Activated T-helper 1 cell treated with anti-CD3 and anti-CD28 coated beads, Interleukin-2, amount 50 U/mL, for 16 hours (primary cell): ENCODE measurements at regions not wholly inside any gene's neighbourhood (a gene's known extent, or its start where the extent isn't known, plus 50 kb on each side); places are given as distances from the start of the nearest gene placed in this dataset.

Experiments
- DNase-seq, 2 donors: peaks; one replicate each; pipeline ENCODE4 v3.0.0-alpha.2; 2020; ENCODE audit warnings: low read depth in 1 of 2, low spot score in 1 of 2

DNA sequence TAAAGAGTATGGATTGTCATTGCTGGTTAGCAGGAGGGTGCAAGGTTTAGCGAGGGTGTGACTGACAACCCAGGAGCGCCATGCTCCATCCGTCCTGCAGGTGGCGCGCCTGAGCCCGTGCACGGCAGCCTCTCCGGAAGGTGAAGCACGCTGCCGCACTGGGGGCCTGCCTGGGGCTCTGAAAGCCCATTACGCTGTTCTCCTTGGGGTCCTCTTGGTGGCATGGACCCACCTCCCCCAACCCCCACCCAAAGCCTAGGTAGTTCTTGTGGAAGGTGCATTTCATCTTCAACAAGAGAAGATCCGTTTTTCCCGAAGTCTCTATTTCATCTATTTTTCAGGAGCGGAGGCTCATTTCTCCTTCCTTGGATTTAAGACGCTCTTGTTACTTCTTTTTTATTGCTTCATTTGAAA lies 197.4 kb upstream of the KCNG1 start:
- DNase-seq, result peak; percentile 15 to 20

DNA sequence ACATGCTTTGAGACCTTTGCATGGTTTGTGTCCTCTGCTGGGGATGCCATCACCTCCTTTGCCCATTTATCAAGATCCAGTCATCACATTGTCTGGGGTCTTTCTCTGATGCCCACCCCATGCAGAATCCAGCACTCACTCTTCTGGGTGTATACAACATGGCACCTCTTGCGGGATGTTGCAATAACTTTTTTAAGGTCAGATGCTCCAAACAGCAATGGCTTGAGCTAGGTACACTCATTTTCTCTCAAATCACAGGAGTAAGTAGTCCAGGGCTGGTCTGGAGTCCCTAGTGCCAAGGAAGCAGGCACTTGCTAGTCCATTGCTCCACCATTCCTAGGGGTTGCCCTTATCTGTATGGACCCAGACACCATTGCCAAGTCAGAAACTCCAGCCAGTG lies 196.6 kb upstream of the KCNG1 start:
- no peak for DNase-seq

DNA sequence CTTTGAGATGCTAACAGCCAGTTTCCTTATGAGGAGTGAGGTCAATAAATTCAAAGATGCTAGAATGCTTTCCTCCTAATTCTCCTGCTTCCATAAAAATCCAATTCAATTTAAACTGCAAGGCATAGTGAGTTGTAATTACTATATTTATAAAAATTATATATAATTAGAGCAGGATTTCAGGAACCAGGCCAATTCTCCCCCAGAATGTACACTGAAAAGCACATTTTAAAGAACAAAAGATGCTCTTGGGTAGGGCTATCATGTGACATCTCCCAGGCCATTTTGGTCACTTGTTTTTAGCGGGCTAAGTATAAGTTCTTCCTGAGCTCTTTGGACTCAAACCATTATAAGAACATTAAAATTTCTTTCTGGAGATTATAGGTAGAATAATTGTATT lies 195.7 kb upstream of the KCNG1 start:
- DNase-seq, result no peak

DNA sequence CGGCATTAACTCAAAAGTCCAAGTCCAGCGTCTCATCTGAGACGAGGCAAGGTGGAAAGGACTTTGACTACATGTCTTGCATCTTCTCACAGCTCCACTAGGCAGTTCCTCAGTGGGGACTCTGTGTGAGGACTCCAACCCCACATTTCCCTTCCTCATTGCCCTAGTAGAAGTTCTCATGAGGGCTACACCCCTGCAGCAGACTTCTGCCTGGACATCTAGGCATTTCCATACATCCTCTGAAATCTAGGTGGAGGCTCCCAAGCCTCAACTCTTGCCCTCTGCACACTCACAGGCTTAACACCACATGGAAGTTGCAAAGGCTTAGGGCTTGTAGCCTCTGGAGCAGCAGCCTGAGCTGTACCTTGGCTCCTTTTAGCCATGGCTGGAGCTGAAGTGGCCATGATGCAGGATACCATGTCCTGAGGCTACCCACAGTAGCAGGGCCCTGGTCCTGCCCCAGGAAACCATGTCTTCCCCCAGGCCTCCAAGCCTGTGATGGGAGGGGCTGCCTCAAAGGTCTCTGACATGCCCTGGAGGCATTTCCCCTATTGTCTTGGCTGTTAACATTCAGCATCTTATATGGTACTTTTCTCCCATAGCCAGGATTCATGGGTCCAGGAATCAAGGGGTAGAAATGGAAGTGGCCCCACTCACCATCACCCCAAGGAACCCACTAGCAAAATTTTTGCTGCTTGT lies 194.6 kb upstream of the KCNG1 start:
- DNase-seq, result no peak

DNA sequence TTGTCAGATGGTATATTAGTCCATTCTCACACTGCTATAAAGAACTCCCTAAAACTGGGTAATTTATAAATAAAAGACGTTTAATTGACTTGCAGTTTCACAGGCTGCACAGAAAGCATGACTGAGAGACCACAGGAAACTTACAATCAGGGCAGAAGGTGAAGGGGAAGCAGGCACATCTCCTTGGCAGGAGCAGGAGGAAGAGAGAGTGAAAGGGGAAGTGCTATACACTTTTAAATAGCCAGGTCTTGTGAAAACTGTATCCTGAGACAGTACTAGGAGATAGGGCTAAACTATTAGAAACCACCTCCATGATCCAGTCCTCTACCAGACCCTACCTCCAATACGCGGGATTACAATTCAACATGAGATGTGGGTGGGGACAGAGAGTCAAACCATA lies 193.9 kb upstream of the KCNG1 start:
- no peak for DNase-seq

DNA sequence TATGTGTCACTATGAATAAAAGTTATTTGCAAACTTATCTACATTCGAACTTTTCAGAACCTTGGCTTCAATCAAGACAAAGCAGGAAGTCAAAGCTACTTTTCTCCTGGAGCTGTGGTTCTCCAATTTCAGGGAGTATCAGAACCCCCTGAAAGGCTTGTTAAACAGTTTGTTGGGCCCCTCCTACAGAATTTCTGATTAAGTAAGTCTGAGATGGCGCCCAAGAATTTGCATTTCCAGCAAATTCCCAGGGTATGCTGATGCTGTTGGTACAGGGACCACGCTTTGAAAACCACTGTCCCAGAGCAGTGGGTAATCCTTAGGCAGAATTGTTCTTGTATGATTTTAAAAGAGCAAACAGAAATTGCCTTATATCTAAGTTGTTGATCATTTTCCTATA lies 189.9 kb upstream of the KCNG1 start:
- no peak for DNase-seq

DNA sequence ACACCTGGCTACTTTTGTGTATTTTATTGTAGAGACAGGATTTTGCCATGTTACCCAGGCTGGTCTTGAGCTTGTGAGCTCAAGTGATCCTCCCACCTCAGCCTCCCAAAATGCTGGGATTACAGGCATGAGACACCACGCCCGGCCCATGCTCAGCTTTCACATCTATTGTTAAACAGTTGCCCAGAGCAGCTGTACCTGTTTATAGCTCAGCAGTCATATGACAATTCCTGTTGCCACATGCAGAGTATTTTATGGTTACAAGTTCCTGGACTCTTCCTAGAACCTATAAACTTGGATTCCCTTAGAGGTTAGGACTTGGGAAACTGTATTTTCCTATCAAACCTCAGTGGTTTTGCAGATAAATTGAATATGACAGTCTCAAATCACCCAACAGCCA lies 188.3 kb upstream of the KCNG1 start:
- no peak for DNase-seq

DNA sequence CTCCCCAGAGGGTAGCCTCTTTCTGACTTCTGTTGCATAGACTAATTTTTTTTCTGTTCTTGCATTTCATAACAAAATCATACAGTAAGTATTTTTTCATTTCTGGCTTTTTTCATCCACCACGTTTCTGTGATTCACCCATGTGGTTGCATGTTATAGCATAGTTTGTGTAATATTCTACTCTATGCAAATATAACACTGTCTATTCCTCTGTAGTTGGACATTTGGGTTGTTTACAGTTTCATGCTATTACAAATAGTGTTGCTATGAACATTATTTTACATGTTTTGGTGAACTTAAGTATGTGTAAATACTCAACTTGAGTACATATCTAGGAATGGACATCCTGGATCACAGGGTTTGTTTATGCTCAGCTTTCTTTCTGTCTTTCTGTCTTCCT lies 187.2 kb upstream of the KCNG1 start:
- no peak for DNase-seq

DNA sequence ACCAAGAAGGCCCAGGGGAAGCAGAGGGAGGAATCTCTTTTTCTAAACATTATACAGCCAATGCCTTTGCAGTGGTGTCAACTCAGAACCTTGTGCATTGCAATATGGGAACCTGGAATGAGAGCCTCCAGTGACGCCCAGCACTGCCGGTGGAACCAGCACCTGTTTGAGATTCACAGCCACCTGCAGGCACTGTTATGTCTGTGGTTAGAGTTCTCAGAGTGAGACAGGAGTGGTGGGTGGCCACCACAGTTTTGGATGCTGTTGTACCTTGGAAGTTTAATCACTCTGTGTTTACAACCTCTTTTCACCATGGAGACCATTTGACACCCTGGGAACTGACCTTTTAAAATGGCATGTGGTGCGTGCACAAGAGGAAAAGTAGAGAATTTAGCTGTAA lies 185.3 kb upstream of the KCNG1 start:
- DNase-seq, result no peak

DNA sequence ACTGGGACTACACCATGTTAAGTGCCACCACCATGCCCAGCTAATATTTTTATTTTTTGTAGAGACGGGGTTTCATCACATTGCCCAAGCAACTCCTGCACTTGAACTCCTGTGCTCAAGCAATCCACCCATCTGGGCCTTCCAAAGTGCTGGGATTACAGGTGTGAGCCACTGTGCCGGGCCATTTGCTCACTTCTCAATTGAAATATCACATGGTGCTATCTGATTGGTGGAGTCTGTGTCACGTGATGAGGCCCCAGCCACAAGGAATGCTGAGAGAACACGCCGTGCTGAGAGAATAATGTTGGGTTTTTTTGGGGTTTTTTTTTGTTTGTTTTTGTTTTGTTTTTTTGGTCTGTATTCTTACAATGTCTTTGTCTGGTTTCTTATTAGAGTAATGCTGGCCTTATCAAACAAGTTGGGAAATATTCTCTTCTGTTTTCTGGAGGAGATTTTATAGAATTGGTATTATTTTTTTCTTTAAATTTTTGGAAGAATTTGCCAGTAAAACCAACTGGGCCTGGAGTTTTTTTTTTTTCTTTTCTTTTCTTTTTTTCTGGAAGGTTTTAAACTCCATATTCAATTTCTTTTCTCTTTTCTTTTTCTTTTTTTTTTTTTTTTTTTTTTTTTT lies 183.2 kb upstream of the KCNG1 start:
- DNase-seq, result no peak

DNA sequence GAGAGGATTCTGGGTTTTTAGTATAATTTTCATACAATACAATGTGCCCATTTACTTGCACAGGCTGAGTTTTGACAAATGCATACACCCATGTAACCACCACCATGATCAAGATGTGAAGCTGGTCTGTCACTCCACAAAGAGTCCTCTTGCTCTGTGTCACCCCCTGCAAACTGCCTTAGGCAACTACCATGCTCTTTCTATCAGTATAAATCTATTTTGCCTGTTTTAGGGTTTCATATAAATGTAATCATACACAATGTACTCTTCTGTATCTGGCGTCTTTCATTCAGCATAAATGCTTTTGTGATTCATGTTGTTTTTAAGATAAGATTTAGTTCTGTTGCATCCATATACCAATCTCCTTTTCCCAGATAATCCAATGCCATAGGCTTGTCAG lies 181.9 kb upstream of the KCNG1 start:
- DNase-seq, result no peak

DNA sequence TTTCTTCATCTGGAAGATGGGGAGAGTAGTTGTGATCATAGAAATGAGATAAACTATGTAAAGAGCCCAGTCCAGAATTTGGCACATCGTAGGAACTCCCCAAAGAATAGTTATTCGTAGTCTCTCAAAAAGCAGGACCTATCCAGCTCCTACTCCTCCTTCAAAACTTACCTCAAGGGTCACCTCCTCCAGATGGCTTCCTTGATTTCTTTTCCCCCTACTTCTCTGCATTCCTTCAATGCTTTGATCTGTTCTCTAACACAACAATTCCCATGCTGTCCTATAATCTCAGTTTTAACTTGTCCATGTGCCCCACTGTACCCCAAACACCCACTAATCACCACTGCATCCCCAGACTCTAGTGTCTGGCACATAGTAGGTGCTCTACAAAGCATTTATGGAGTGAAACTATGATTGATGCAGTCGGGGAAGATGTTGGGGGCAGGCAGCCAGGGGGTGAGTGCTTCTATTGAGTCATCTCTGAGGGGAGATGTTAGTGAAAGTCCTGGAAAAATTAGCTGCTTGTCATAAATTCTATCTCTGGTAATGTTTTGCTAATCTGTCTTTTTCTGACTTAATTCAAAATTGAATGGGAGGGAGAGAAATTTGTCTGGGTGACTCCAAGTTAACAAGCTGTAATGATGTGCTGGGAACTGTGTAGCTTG lies 181.3 kb upstream of the KCNG1 start:
- DNase-seq, result no peak

DNA sequence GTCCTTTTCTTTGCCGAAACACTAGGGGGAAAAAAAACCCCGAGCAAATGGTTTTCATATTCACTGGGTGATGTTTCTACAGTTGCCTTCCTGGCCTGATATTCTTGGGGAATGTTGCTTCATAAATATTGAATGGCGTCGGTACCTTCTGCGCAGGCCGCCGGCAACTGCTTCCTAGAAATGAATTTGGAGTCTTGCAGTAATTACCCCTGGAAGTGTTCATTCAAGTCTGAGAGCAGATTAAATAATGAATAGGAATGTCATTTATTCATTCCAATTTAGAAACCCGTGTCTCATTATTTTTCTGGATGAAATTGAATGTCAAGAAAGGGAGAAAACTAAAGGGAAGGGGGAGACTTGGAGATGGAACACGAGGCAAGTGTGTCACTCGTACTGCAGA lies 179.4 kb upstream of the KCNG1 start:
- DNase-seq, result no peak

DNA sequence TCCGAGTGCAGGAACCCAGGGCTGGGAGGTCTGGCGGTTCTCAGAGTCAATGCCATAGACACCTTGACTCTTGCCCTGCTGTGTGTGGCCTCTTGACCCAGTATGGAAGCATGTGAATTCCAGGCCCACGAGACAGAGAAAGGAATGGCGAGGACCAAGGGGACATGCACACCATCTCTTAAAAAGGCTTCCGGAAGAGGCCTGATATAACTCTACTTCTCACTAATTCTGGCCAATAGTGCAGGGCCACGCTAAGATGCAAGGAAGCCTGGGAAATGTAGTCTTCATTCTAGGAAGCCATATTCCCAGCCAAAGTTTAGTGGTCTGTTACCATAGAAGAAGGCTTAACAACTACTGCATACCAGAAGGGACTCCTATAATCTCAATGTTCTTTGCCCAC lies 177.0 kb upstream of the KCNG1 start:
- DNase-seq, result no peak

DNA sequence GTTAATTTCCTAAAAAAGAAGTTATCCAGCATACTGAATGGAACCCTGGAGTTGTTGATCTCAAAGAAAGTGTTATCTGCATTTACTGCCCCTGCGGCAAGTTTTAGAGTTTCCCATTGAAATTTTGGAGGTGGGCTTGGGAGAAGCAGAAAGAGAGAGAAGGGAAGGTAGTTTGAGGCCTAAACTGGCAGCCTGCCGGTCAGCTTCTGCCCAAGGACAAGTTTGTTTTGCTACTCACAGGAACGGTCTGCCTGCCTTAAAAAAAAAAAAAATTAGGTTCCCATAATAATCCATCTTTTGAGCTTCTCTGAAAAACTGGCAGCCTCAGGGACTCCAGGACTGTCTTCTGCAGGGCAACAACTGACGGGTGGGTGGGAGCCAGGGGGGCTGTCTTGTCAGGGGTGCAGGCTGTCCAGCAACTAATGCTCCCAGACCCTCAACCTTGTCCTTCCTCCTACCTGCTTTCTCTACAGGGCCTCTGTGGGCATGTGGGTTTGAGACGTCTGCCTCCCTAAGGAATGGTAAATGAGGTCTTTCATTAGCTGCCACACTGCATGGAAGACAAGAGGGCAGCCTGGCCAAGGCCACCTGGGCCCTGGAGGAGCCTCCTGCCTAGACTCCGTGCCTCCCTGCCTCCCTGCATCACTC lies 176.1 kb upstream of the KCNG1 start:
- no peak for DNase-seq

DNA sequence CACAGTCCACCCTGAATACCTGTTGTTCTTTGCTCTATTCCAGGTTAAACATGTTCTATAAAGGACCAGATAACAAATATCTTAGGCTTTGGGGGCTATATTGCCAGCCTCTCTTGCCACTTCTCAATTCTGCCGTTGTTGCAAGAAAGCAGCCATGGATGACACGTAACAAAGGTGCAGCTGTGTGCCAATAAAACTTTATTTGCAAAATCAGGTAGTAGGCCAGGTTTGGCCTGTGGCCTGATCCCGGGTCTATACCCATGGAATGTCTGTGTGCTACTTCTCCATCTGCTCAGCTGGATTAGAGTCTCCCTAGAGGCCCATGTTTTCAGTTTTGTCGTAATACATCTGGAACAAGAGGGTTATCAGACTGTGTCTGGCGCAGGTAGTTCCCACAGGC lies 175.3 kb upstream of the KCNG1 start:
- DNase-seq, result no peak

DNA sequence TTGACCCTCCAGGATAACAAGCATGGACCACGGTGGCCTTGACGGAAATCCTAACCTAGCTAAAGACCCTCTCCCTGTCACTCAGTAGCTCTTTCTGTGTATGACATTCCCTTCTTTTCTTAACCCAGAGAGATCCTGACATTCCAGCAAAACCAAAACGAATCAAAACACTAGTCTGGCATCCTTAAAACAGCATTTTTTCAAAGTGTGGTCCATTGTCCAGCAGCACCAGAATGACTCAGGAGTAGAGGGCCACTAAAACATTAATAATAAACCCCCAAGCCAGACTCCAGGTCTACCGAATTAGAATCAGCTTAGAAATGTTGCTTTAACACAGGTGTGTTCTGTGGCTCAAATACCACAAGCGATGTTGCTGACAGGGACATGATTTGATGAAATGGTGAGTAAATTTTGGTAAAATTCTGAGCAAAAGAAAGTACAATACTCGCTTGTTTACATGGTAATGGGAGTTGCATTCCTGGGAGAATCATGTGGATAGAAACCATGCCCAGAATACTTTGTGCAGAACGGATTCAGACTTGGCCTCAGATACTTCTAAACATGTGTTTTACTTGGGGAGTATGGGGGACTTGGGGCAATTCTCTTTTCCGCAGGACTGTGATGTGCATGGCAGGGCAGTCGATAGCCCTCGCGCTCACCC lies 174.2 kb upstream of the KCNG1 start:
- DNase-seq, result no peak

DNA sequence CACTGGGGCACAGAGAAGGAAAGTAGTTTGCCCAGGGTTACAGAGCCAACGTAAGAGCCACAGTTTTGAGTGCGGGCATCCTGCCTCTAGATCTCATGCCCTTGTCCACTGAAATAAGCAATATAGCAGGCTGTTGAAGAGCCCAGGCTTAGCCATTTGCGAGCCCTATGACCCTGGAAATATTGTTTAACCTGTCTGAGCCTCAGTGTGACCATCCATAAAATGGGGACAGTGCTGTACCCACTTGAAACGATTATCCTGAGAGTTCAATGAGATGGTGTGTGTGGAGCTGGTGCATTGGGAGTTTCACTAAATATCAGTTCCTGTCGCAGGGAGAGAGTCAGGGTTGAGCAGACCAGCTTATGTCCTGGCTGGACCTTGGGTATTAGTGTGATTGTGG lies 173.1 kb upstream of the KCNG1 start:
- no peak for DNase-seq

DNA sequence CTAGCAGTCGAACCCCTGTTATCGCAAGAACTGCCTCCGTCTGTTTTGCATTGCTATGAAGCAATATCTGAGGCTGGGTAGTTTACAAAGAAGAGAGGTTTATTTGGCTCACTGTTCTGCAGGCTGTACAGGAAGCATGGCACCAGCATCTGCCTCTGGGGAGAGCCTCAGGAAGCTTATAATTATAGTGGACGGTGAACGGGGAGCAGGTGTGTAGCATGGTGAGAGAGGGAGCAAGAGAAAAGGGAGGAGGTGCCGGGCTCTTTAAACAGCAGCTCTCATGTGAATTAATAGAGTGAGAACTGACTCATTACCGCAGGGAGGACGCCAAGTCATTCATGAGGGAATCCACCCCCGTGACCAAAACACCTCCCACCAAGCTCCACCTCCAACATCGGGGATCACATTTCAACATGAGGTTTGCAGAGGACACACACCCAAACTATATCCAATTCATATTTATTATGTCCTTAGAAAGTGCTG lies 172.6 kb upstream of the KCNG1 start:
- DNase-seq, result no peak

DNA sequence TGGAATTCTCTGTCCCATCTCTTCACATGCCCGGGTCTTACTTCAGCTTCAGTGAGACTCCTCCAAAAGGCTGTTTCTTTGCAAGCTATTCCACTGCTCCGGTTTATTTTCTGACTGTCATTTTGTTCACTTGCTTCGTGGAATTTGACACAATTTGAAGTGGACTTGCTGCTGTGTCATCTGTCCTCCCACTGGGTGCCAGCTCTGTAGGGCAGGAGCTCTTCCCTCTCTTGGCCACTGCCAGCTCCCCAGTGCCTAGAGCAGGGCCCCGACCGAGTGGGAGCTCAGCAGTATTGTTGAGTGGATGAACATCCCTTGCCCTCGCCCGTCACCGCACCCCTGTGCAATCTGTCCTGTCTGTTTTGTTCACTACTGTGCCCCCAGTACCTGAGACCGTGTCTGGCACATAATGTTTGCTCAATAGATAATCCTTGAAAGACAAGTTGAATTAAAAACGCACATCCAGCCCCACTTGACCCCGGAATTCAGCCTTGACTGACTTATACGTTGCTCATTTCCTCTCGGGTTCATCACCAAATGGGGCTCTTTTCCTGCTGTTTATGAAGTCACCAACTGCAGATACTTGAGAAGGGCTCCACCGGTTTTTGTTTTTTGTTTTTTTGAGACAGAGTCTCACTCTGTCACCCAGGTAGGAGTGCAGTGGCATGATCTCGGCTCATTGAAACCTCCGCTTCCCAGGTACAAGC lies 170.3 kb upstream of the KCNG1 start:
- no peak for DNase-seq

DNA sequence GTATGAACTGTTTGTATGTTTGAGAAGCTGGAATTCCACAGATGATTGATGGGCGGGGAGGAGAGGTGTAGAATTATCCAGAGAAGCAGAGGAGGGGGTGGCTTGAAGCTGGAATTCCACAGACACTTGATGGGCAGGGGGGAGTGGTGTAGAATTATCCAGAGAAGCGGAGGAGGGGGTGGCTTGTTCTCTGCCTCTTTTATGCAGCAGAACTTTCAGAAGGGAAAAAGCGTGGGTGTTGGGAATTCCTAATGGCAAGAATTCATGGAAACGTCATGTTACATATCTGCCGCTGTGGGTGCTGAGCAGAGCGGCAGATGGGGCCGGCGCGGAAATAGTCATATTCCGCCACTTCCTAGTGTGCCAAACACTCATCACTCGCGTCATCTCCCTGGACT lies 167.9 kb upstream of the KCNG1 start:
- DNase-seq, result no peak
